ENCODE measurements at regions not wholly inside any gene's neighbourhood (a gene's known extent, or its start where the extent isn't known, plus 50 kb on each side); places are given as distances from the start of the nearest gene placed in this dataset.

DNA sequence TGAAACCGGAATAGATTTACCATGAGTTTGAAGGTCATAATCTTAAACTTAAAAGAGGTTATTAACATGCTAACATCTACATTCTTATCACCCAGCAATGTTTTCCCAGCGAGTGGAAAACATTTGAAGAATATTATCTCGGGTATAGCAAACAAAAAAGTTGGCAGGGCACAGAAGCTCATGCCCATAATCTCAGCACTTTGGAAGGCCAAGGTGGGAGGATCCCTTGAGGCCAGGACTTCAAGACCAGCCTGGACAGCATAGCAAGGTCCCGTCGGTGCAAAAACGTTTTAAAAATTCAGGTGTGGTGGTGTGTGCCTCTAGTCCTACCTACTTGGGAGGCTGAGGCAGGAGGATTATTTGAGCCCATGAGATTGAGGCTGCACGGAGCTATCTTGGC lies 213.5 kb downstream of the MANEA start:
- TF ChIP-seq, protein P1, sequence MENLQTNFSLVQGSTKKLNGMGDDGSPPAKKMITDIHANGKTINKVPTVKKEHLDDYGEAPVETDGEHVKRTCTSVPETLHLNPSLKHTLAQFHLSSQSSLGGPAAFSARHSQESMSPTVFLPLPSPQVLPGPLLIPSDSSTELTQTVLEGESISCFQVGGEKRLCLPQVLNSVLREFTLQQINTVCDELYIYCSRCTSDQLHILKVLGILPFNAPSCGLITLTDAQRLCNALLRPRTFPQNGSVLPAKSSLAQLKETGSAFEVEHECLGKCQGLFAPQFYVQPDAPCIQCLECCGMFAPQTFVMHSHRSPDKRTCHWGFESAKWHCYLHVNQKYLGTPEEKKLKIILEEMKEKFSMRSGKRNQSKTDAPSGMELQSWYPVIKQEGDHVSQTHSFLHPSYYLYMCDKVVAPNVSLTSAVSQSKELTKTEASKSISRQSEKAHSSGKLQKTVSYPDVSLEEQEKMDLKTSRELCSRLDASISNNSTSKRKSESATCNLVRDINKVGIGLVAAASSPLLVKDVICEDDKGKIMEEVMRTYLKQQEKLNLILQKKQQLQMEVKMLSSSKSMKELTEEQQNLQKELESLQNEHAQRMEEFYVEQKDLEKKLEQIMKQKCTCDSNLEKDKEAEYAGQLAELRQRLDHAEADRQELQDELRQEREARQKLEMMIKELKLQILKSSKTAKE (CRISPR knock-in tag; IDR thresholded peaks at IDR 0.05; ENCODE audit: borderline replicate concordance), result no peak
- TF ChIP-seq, protein P2, sequence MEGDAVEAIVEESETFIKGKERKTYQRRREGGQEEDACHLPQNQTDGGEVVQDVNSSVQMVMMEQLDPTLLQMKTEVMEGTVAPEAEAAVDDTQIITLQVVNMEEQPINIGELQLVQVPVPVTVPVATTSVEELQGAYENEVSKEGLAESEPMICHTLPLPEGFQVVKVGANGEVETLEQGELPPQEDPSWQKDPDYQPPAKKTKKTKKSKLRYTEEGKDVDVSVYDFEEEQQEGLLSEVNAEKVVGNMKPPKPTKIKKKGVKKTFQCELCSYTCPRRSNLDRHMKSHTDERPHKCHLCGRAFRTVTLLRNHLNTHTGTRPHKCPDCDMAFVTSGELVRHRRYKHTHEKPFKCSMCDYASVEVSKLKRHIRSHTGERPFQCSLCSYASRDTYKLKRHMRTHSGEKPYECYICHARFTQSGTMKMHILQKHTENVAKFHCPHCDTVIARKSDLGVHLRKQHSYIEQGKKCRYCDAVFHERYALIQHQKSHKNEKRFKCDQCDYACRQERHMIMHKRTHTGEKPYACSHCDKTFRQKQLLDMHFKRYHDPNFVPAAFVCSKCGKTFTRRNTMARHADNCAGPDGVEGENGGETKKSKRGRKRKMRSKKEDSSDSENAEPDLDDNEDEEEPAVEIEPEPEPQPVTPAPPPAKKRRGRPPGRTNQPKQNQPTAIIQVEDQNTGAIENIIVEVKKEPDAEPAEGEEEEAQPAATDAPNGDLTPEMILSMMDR (CRISPR knock-in tag; IDR thresholded peaks at IDR 0.05), result no peak
- TF ChIP-seq, protein P3, sequence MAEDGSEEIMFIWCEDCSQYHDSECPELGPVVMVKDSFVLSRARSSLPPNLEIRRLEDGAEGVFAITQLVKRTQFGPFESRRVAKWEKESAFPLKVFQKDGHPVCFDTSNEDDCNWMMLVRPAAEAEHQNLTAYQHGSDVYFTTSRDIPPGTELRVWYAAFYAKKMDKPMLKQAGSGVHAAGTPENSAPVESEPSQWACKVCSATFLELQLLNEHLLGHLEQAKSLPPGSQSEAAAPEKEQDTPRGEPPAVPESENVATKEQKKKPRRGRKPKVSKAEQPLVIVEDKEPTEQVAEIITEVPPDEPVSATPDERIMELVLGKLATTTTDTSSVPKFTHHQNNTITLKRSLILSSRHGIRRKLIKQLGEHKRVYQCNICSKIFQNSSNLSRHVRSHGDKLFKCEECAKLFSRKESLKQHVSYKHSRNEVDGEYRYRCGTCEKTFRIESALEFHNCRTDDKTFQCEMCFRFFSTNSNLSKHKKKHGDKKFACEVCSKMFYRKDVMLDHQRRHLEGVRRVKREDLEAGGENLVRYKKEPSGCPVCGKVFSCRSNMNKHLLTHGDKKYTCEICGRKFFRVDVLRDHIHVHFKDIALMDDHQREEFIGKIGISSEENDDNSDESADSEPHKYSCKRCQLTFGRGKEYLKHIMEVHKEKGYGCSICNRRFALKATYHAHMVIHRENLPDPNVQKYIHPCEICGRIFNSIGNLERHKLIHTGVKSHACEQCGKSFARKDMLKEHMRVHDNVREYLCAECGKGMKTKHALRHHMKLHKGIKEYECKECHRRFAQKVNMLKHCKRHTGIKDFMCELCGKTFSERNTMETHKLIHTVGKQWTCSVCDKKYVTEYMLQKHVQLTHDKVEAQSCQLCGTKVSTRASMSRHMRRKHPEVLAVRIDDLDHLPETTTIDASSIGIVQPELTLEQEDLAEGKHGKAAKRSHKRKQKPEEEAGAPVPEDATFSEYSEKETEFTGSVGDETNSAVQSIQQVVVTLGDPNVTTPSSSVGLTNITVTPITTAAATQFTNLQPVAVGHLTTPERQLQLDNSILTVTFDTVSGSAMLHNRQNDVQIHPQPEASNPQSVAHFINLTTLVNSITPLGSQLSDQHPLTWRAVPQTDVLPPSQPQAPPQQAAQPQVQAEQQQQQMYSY (CRISPR knock-in tag; IDR thresholded peaks at IDR 0.05), result no peak
- TF ChIP-seq, protein P4, sequence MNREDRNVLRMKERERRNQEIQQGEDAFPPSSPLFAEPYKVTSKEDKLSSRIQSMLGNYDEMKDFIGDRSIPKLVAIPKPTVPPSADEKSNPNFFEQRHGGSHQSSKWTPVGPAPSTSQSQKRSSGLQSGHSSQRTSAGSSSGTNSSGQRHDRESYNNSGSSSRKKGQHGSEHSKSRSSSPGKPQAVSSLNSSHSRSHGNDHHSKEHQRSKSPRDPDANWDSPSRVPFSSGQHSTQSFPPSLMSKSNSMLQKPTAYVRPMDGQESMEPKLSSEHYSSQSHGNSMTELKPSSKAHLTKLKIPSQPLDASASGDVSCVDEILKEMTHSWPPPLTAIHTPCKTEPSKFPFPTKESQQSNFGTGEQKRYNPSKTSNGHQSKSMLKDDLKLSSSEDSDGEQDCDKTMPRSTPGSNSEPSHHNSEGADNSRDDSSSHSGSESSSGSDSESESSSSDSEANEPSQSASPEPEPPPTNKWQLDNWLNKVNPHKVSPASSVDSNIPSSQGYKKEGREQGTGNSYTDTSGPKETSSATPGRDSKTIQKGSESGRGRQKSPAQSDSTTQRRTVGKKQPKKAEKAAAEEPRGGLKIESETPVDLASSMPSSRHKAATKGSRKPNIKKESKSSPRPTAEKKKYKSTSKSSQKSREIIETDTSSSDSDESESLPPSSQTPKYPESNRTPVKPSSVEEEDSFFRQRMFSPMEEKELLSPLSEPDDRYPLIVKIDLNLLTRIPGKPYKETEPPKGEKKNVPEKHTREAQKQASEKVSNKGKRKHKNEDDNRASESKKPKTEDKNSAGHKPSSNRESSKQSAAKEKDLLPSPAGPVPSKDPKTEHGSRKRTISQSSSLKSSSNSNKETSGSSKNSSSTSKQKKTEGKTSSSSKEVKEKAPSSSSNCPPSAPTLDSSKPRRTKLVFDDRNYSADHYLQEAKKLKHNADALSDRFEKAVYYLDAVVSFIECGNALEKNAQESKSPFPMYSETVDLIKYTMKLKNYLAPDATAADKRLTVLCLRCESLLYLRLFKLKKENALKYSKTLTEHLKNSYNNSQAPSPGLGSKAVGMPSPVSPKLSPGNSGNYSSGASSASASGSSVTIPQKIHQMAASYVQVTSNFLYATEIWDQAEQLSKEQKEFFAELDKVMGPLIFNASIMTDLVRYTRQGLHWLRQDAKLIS (CRISPR knock-in tag; IDR thresholded peaks at IDR 0.05), result no peak
- TF ChIP-seq, protein P5, sequence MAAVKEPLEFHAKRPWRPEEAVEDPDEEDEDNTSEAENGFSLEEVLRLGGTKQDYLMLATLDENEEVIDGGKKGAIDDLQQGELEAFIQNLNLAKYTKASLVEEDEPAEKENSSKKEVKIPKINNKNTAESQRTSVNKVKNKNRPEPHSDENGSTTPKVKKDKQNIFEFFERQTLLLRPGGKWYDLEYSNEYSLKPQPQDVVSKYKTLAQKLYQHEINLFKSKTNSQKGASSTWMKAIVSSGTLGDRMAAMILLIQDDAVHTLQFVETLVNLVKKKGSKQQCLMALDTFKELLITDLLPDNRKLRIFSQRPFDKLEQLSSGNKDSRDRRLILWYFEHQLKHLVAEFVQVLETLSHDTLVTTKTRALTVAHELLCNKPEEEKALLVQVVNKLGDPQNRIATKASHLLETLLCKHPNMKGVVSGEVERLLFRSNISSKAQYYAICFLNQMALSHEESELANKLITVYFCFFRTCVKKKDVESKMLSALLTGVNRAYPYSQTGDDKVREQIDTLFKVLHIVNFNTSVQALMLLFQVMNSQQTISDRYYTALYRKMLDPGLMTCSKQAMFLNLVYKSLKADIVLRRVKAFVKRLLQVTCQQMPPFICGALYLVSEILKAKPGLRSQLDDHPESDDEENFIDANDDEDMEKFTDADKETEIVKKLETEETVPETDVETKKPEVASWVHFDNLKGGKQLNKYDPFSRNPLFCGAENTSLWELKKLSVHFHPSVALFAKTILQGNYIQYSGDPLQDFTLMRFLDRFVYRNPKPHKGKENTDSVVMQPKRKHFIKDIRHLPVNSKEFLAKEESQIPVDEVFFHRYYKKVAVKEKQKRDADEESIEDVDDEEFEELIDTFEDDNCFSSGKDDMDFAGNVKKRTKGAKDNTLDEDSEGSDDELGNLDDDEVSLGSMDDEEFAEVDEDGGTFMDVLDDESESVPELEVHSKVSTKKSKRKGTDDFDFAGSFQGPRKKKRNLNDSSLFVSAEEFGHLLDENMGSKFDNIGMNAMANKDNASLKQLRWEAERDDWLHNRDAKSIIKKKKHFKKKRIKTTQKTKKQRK (IDR thresholded peaks at IDR 0.05; ENCODE audit: low read length), result no peak
- no peak for TF ChIP-seq FOXM1 (CRISPR knock-in tag; IDR thresholded peaks at IDR 0.05)
- TF ChIP-seq, protein P6, sequence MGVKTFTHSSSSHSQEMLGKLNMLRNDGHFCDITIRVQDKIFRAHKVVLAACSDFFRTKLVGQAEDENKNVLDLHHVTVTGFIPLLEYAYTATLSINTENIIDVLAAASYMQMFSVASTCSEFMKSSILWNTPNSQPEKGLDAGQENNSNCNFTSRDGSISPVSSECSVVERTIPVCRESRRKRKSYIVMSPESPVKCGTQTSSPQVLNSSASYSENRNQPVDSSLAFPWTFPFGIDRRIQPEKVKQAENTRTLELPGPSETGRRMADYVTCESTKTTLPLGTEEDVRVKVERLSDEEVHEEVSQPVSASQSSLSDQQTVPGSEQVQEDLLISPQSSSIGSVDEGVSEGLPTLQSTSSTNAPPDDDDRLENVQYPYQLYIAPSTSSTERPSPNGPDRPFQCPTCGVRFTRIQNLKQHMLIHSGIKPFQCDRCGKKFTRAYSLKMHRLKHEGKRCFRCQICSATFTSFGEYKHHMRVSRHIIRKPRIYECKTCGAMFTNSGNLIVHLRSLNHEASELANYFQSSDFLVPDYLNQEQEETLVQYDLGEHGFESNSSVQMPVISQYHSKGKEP (CRISPR knock-in tag; IDR thresholded peaks at IDR 0.05), result no peak

Data from HepG2 (cell line).